Endothelial cell of umbilical vein (primary cell): ENCODE measurements at regions not wholly inside any gene's neighbourhood (a gene's known extent, or its start where the extent isn't known, plus 50 kb on each side); places are given as distances from the start of the nearest gene placed in this dataset.

Source experiments
- CTCF ChIP-seq, 2 donors: IDR thresholded peaks; 1 replicate in 1 of 2; 2 replicates in 1 of 2; pipeline ENCODE4 v1.5.1; 2011; ENCODE audit warnings: low read length in 2 of 2, mild to moderate bottlenecking in 2 of 2, moderate library complexity in 2 of 2, control low read depth in 1 of 2, inconsistent platforms in 1 of 2, low read depth in 1 of 2; ENCODE audit not compliant: insufficient read depth in 1 of 2; ENCODE audit errors: extremely low read depth in 1 of 2
- EZH2 ChIP-seq: IDR thresholded peaks from 2 replicates; pipeline ENCODE4 v1.6.1; 2012; ENCODE audit warnings: borderline replicate concordance, low read depth, mild to moderate bottlenecking, moderate library complexity, low read length, inconsistent platforms; ENCODE audit not compliant: severe bottlenecking
- FOS ChIP-seq: IDR thresholded peaks from 2 replicates; pipeline ENCODE4 v1.6.1; 2011; ENCODE audit warnings: mild to moderate bottlenecking, low read length, moderate library complexity, borderline replicate concordance; ENCODE audit not compliant: insufficient read depth
- GATA2 ChIP-seq: IDR thresholded peaks from 2 replicates; pipeline ENCODE4 v1.7.0; 2011; ENCODE audit warnings: low read depth, mild to moderate bottlenecking, moderate library complexity, mixed read lengths, low read length; ENCODE audit not compliant: insufficient read length, insufficient read depth
- JUN ChIP-seq: IDR thresholded peaks from 2 replicates; pipeline ENCODE4 v1.6.1; 2011; ENCODE audit warnings: borderline replicate concordance, low read depth; ENCODE audit not compliant: insufficient read length, insufficient read depth
- MAX ChIP-seq: IDR thresholded peaks from 2 replicates; pipeline ENCODE4 v1.6.1; 2011; ENCODE audit not compliant: insufficient read depth, insufficient read length
- MYC ChIP-seq: IDR thresholded peaks from one replicate; pipeline ENCODE4 v1.6.1; 2011; ENCODE audit warnings: mild to moderate bottlenecking, low read depth, low read length
- POLR2A ChIP-seq: IDR thresholded peaks from 2 replicates; pipeline ENCODE4 v1.6.1; 2012; ENCODE audit warnings: low read depth, mild to moderate bottlenecking, control low read depth, low read length
- POLR2AphosphoS5 ChIP-seq: IDR thresholded peaks from 2 replicates; pipeline ENCODE4 v1.6.1; 2012; ENCODE audit warnings: low read depth, mild to moderate bottlenecking, control low read depth, low read length, moderate library complexity; ENCODE audit not compliant: insufficient read depth

- TF ChIP-seq CTCF (IDR thresholded peaks at IDR 0.05; ENCODE audit: extremely low read depth in 1 of 2, insufficient read depth in 1 of 2, low read depth in 1 of 2, low read length in 2 of 2) (no peak), EZH2 (no peak), POLR2A (no peak), MAX (no peak), POLR2AphosphoS5 (no peak), JUN (no peak), FOS (no peak), MYC (no peak), GATA2 (no peak)
These were observed 221.3 kb downstream of the SLC6A15 start for GRCh38 chr12:84691266-84691665.
